Body of pancreas (tissue), 4 donors: ENCODE measurements at regions not wholly inside any gene's neighbourhood (a gene's known extent, or its start where the extent isn't known, plus 50 kb on each side); places are given as distances from the start of the nearest gene placed in this dataset.

Experiments used
- CTCF ChIP-seq, 7 experiments: fragments of 450-650 bp in 4 of 7; fragments of 200-600 bp in 3 of 7; sonication (generic) in 3 of 7; IDR thresholded peaks; one replicate each; pipeline ENCODE4 v1.5.1; 2016 to 2019; ENCODE audit warnings: antibody characterized with exemption in 7 of 7
- POLR2A ChIP-seq, 3 donors: fragments of 450-650 bp; IDR thresholded peaks; one replicate each; pipeline ENCODE4 v1.6.1; 2016; ENCODE audit warnings: antibody characterized with exemption in 3 of 3, mild to moderate bottlenecking in 2 of 3

GRCh38 chr5:85938201-85938600 is 679.5 kb upstream of the COX7C start:
- TF ChIP-seq CTCF (IDR thresholded peaks at IDR 0.05) = no peak
- TF ChIP-seq POLR2A (IDR thresholded peaks at IDR 0.05) = no peak
